H4 (cell line): ENCODE measurements at regions not wholly inside any gene's neighbourhood (a gene's known extent, or its start where the extent isn't known, plus 50 kb on each side); places are given as distances from the start of the nearest gene placed in this dataset.

Experiments used
- DNase-seq: peaks from one replicate; pipeline ENCODE4 v3.0.0-alpha.2; 2015; ENCODE audit warnings: low spot score

DNA sequence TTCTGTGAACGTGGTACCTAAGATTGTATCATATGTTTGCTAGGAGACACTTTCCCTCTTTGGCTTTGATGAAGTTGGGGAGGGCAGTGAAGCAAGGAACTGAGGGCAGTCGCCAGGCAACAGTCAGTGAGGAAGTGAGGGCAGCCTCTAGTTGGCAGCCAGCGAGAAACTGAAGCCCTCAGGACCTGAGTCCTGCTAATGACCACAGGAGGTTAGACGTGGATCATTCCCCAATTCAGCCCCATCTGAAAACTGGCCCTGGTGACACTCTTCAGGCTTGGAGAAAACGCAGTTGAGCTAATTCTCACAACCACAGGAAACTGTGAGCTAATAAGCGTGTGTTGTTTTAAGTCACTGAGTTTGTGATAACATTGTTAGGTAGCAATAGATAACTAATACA lies 84.5 kb upstream of the REG3G start:
- DNase-seq: no peak

DNA sequence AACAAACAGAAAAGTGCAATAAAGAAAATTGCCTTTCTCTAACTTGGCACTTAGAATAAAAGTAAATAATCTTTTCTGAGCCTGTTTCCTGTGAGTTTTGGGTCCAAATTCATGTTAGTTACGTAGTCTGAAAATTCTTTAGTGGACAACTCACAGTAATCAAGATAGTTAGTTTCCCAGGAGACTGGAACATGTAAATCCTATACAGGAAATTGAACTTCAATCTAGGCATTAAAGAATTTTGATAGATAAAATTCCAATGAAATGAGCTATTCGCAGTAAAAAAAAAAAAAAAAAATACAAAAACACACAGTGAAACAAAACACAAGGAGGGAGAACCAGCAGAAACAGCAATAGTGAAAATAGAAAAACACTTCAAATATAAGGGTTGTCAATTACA lies 83.8 kb upstream of the REG3G start:
- DNase-seq: no peak

DNA sequence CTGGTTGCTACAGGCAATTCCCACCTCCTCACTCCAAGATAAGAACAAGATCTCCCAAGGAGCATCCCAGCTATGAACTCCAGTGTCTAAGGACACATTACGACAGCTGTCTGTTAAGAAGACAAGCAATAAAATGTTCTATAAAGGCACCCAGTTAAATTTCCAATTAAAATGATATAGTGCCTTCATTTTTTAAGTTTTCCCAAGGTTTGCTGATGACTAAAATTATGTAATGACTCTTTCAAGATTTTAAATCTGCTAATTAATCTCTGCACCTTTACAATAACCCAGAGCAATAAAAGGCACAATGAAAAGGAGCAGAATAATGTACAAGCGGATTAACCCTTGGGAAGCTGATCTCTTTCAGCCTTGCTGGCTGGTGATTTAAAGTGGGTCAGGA lies 61.6 kb upstream of the REG3G start:
- no peak for DNase-seq

DNA sequence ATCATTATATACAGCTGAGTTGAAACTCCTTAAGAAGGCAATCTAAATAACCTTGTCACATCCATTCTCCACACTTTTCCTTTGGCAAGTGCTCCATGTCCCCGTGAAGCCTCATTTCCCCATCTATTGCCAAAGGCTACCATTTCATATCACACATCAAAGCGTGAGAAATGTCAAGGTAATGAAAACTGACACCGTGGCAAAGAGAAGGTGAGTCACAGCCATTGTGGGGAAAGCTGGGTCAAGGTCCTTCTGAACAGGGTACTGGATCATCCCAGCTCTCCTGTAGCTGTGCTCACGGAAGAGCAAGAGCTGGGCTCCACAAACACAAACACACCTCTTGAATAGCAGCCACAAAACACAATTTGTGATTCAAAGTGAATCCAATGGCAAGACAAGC lies 58.2 kb upstream of the REG3G start:
- DNase-seq: no peak

DNA sequence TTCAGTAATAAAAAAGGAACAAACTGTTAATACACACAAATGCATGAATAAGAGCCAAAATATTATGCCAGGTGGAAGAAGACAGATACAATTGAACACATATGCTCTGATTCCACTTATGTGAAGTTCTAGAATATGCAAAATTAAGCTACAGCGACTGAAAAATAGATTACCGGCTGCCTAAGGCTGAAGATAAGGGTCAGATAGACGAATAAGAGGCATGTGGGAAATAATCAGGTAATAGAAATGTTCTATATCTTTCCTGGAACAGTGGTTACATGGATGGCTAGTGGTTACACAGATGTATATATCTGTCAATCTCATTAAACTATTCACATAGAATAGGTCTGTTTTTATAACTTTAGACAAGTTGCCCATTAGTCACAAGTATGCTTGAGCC lies 51.9 kb upstream of the REG3G start:
- DNase-seq: no peak
